SHP77 treated with DMSO at 0.1 percent for 48 hours (cell line): ENCODE measurements at regions not wholly inside any gene's neighbourhood (a gene's known extent, or its start where the extent isn't known, plus 50 kb on each side); places are given as distances from the start of the nearest gene placed in this dataset.

Source experiments
- DNase-seq: peaks from one replicate; lab custom pipeline; 2025; lab: John Stamatoyannopoulos, UW

GRCh38 chr20:22370137-22370536 lies 214.2 kb downstream of the FOXA2 start:
- DNase-seq, result no peak

DNA sequence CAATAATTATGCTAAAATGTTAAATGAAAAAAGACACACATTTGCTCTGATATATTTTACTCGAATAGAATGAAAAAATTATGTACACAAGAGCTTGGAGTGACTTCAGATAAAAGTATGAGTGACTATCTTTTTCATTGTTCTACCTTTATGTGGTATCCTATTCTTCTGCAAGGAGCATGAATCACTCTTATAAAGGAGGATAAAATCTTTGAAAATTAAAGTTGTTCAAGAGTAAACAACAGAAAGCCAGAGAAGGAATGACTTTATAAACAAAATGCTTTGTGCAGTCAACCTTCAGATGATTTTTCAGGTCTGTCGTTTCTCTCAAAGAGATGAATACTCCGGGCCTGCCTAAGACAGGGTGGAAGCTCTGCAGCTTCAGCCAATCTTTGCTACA lies 215.3 kb downstream of the FOXA2 start:
- no peak for DNase-seq

DNA sequence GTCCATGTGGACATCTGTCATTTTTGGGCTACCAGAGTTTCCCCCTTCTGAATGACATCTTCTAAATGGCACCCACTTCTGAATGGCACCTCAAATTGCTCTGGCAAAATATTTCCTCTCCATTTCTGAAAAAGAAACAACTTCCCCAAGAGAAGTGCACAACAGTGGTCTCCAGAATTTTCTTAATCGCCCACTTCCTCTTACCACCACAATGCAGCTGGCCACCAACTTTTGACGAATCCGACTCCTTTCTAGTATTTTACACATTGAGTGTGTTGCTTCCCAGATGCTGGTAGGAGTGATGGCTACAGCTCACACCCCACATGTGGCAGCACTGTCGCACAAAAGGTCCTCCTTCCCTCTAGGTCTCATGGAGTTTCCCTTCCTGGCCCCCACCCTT lies 216.1 kb downstream of the FOXA2 start:
- DNase-seq, result no peak

DNA sequence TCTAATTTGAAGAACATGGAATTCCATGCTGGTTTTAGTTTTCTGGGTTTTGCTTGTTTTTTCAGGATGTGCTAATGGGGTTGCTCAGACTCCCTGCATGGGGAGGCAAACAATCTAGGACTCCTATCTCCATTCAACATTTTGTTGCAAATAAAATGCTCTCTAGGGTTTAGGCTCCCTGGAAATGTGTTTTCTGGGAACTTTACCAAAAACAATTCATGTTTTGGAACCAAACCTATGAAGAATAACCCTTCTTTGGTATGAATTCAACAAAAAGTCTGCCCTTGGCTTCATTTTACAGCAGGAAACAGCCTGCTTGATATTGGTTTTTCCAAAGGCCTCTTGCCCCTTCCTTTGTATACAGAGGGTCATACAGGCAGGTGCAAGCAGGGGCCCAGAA lies 217.7 kb downstream of the FOXA2 start:
- no peak for DNase-seq

DNA sequence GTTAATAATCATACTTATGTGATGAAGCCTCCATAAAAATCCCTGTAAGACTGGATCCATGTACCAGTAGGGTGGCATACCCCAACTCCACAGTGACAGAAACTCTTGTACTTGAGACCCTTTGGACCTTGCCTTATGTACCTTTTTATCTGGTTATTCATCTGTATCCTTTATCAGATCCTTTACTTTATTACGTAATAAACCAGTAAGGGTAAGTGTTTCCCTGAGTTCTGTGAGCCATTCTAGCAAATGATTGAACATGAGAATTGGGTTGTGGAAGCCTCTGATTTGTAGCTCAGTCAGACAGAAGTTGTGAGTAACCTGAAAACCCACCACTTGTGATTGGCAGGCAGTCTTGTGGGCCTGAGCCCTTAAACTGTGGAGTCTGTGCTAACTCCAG lies 229.7 kb downstream of the FOXA2 start:
- DNase-seq, result no peak

GRCh38 chr20:22353586-22353985 lies 230.8 kb downstream of the FOXA2 start:
- DNase-seq, result no peak

DNA sequence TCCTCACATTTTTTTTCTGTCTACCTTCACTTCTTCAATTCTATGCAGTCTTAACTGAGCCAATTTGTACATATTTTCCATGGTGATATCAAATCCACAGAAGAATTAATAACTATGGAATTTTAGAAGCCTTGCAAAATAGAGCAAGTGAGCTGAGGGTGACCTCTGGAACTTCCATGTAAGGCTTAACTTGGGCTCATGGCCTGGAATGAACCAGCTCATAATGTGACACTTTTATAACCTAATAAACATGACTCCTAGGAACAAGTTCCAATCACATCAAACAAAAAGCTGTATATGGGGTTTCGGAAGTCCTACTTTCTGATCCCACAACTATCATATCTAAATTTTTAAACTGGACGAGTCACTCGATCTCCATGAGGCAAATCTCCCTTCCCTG lies 232.4 kb downstream of the FOXA2 start:
- no peak for DNase-seq

DNA sequence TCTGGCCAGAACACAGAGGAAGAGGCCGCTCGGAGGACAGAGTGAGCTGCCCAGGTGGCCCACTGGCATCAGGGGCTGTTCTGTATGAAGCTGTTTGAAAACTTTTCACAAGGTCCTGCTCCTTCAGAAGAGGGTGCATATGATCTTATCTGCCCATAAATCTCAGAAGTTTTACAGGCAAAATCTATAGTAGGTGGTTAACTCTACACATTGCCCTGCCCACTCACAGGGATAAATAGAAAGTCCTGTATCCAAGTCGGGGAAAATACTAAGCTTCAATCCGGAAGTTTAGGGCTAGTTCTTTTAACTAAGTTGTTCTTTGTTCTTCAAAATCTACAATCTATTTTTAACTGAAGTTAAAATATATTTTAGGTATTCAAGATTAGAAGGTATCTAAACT lies 233.7 kb downstream of the FOXA2 start:
- DNase-seq, result no peak

- no peak for DNase-seq
Observed at GRCh38 chr20:22348010-22348409, 236.4 kb downstream of the FOXA2 start.

GRCh38 chr20:22346716-22347115 lies 237.7 kb downstream of the FOXA2 start:
- DNase-seq, result no peak

GRCh38 chr20:22343612-22344011 lies 240.8 kb downstream of the FOXA2 start:
- no peak for DNase-seq

DNA sequence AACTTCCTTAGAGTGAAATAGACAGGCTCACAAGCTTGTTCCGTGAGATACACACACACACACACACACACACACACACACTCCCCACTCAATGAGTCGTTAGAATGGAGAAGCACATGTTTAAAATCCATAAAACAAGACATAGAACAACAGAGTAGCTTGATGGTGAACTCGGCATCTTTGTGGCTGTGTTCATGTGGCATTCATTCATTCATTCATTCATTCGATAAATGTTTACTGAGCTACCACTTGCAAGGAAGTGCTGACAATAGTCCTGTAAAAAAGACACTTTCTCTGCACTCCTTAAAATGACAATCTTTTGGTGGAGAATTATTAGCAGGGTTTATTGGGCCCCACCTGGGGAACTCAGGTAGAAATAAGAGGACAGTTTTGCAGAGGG lies 242.0 kb downstream of the FOXA2 start:
- DNase-seq, result no peak

- peak; percentile 49 for DNase-seq
Observed at GRCh38 chr20:22341508-22341907, 242.9 kb downstream of the FOXA2 start.

GRCh38 chr20:22339946-22340345 lies 244.4 kb downstream of the FOXA2 start:
- DNase-seq, result no peak

DNA sequence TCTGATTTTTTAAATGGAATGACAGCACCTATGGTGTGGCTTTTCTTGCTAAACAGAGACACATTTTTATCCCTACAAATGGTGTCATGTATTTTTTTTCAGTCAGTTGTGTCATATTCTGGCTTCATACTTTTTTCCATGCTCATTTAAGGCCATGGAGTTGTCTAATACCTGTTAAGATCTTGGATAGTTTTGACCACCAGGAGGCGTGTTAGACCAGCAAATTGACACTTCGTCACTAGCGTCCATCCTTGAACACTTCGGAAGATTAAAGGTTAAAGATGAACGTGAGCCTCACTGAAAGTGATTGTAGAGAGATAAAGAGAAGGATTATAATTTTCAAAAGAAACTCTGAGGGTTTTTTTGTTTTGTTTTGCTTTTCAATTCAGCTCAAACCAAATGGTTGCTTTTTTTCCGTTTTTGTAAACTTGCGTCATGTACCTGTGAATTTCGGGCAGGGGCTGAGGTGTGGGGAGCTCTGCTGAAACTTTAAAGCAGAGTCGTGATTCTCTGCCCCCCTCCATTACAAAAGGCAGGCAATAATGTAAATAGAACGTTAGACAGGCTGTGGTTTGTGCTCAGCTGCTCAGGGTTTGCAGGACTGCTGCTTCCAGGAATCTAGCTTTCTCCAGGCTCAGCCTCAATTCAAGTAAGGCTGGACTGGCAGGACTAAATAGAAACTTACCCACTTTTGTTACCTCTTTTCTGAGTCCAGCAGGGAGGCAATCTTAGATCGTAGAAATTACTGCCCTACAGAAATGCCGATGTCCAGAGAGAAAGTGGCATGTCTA lies 245.1 kb downstream of the FOXA2 start:
- DNase-seq, result peak; percentile 89

DNA sequence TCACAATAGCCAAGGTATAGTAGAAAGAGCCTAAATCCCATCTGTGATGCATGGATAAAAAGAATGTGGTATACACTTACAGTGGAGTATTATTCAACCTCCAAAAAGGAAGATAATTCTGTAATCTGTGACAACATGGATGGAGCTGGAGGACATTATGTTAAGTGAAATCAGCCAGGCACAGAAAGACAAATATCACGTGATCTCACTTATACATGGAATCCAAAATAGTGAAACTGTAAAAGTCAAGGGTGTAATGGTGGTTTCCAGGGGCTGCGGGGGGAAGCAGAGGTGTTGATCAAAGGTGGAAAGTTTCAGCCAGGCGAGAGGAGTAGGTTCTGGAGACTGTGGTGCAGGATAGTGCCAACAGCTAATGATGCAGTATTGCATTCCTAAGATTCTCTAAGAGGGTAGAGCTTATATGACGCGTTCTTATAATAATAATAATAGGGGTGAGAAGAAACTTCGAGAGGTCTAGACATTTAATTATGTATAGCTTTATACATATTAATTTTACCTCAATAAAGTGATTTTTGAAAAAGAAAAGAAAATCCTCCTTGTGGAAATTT lies 246.1 kb downstream of the FOXA2 start:
- DNase-seq, result no peak

DNA sequence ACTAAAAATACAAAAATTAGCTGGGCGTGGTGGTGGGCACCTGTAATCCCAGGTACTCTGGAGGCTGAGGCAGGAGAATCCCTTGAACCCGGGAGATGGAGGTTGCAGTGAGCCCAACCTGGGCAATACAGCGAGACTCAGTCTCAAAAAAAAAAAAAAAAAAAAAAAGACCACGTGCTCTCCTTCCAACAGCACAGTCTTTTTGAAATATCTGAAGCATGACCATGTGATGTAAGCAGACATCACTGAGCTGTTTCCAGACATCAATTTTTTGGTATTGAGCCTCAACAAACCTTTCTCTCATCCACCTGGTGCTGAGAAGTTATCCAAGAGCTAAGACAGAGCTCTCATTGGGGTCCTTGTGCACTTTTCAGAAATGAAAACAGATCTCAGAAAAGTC lies 249.2 kb downstream of the FOXA2 start:
- no peak for DNase-seq

GRCh38 chr20:22333885-22334545 lies 250.4 kb downstream of the FOXA2 start:
- peak; percentile 78 for DNase-seq

- no peak for DNase-seq
Observed at GRCh38 chr20:22324505-22324904, 259.9 kb downstream of the FOXA2 start.

- DNase-seq, result no peak
Observed at GRCh38 chr20:22322513-22322912, 261.9 kb downstream of the FOXA2 start.

- DNase-seq, result no peak
Observed at GRCh38 chr20:22321191-22321590, 263.2 kb downstream of the FOXA2 start.

GRCh38 chr20:22320245-22320915 lies 264.0 kb downstream of the FOXA2 start:
- no peak for DNase-seq

GRCh38 chr20:22315771-22316170 lies 268.6 kb downstream of the FOXA2 start:
- no peak for DNase-seq
